ENCODE measurements at regions not wholly inside any gene's neighbourhood (a gene's known extent, or its start where the extent isn't known, plus 50 kb on each side); places are given as distances from the start of the nearest gene placed in this dataset.

DNA sequence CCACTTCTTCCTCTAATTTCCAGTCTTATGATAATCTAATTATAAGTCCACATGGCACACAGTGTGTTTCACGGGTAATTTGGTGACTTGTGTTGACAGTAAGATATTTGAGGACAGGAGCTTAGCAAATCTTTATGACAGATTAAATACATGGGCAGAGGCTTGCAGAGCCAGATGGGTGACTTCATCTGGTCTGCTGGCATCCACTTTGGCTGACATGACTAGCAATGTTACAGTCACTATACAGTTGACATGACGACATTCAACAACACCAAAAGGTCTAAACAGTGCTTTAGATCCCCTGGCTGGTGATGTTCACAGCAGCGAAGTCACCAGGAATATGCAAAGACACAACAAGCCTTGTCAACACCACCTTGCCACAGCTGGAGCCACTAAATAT is 147.2 kb downstream of the ETS2 start:
- DNase-seq: no peak

DNA sequence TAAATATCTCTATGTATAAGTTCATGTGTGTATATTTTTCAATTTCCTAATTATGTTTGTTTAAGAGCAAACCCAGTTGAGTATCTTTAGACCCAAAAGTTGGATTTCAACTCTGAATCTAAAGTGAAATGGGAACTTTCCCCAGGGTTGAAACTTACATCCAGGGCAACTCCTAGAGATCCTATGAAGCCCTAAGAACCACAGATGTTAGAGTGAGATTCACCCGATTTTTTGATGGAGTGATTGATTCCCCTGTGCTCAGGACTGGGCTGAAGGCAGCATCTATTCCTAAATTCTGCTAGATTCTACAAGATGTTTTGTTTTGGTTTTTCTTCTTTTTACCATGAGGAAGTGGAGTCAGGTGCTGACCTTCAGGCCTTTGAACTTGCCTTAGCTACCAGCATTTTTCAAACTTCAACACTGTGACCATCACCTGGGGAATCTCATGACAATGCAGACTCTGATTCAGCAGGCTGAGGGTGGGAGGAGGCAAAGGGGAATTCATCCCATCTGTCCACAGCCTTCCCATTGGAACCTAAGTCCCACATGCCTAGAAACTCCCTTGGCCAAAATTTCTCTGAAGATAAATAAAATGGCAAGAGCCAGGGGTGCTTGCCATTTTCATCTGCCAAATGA is 145.5 kb downstream of the ETS2 start:
- DNase-seq: no peak

DNA sequence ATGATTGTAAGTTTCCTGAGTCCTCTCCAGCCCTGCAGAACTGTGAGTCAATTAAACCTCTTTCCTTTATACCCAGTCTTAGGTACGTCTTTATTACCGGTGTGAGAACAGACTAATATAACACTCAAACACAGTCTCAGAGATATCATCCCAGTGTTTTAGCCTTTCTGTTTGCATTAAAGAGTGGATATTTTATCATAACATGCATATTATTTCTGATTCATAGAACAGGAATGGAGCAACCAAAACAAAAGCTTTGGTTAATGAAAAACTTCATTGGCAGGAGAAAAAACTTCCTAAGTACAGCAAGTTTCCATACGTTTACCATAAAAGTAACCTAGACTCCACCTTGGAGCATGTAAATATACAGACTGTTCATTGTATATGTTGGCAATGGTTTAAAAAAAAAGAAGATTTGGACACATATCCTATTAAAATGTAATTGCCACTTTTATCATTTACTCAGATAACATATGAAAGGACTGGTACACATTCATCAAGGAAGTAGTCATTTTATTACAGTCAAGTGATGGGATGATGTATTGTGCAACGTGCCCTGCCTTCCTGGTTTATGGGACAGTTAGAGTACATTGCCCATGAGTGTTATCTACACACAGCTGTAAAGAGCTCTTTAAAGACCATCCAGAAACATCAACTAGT is 144.8 kb downstream of the ETS2 start:
- peak; percentile 48 for DNase-seq

DNA sequence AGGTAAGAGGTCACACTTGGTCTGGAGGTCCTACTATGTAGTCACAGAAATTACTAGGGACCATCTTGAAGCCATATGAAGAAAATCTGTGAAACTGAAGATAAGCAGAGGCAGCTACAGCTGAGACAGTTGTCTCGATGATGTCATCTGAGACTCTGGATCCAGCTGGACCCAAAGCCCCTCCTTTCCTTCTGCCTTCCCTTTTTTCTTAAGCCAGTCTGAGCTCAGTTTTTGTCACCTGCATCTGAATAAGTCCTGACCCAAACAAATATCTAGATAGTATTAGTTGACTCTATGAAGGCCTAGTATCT is 143.3 kb downstream of the ETS2 start:
- DNase-seq: no peak

DNA sequence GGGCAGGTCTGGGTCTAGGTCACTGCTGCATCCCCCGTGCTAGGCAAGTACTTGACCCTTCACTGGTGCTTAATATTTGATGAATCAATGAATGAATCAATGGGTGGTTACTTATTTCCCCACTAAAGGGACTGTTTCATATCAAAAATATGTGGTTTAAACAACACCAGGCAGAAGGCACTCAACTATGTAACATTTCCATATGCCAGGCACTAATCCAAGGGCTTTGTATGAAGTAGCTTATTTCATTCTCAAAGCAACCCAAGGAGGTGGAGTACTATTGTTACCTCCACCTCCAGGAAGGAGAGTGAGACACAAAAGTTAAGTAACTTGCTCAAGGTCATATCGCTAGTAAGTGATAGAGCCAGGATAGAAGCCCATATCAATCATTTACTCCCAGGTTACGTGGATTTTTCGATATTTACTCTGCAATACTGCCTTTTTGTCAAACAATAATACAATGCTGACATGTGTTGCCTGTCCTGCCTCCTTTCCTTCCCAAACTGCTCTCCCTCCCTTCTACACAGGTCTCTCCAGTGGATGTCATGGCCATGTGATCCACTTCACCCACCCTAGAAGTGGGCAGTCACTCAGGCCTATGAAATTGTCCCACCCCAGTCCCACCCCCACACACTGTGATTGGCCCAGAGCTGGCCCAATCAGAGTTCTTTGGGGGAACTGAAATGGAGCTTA is 142.8 kb downstream of the ETS2 start:
- DNase-seq: peak; percentile 36

DNA sequence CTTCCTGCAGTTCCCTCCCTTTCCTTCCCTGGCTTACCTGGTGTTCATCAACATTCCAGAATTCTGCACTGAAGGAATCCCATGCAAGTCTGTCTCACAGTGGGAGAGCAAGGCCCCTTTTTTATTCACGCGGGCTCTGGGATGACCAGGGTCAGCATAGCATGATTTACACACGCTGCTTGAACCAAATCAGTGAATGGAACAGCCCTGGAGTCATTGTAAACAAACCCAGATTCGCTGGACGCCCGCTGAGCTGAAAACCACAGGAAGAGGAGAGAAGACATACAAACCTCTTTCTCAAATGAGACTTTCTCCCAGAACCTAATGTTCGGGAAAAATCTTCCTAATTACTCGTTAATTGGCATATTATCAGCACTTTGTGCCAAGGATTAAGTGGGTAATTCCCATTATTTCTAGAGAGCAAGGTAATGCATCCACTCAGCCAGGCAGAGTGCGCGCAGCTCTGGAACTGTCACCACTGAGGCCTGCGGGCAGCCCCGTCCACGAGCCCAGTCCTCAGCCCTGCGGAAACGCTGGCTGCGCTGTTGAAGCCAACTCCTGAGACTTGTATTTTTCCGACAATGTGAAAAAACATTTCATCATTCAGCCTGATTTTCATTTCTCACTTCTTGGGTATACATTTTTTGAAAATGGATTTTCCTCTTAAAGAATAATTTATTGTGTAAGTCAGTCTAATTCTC is 140.0 kb downstream of the ETS2 start:
- peak; percentile 63 for DNase-seq

DNA sequence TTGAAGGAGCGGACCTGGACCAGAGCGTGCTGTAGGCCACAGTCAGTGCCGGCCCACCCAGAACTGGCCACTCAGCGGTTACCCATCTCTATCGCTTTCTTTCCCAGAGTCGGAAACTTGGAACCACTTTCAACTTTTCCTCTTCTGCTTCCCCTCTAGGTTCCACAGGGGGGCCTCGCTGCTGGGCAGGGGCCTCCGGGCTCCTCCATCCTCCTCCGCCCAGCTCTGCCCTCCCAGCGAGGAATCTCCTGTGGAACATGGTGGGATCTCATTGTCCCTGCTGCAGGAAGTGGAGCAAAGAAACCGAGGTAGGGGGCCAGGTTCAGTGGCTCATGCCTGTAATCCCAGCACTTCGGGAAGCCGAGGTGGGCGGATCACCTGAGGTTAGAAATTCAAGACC is 139.2 kb downstream of the ETS2 start:
- no peak for DNase-seq

DNA sequence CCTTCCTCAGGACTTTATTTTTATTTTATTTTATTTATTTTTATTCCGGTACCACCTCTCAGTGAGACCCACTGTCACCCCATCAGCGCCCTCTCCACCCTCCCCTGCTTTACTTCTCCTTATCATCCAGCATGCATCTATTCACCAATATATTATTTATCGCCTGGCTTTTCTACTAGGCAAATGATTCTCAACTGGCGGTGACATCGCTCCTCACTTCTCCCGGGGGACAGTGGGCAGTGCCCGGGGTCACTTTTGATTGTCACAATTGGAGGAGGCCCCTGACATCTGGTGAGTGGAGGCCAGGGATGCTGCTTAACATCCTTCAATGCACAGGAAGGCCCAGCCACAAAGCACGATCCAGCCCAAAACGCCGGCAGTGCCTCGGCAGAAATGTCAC is 138.7 kb downstream of the ETS2 start:
- no peak for DNase-seq

DNA sequence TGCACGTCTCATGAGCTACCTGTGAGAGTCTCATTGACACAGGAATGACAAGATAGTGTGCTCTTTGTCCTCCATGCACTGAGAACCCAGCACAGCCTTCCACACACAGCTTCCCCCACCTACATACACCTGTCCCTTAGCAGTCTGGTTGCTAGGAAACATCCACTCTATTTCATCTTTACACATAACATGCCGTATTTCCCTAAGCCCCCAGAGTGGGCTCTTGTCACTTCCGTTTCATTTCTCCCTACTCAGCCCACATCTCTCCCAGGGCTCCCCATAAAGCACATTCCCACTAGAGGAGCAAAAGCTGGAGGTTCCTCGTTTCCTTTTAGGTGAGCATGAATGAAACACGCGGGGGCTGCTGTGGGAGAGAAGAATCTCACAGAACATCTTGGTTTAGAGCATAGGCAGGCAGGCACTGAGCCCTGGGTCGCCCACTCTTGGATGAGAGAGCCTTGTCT is 137.1 kb downstream of the ETS2 start:
- no peak for DNase-seq

DNA sequence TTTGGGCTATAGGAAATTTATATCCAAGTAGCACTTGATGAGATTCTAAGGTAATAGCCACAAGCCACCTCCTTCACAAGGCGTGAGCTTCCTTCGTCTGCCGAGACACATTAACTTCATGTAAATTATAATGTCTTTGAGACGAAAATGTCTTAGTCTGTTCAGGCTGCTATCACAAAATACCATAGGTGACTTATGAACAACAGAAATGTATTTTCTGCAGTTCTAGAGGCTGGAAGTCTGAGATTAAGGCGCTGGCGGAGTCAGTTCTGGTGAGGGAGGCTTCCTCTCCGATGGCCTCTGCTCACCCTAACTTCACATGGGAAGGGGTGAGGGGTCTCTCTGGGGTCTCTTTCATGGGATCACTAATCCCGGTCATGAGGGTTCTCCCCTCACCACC is 133.0 kb downstream of the ETS2 start:
- no peak for DNase-seq

DNA sequence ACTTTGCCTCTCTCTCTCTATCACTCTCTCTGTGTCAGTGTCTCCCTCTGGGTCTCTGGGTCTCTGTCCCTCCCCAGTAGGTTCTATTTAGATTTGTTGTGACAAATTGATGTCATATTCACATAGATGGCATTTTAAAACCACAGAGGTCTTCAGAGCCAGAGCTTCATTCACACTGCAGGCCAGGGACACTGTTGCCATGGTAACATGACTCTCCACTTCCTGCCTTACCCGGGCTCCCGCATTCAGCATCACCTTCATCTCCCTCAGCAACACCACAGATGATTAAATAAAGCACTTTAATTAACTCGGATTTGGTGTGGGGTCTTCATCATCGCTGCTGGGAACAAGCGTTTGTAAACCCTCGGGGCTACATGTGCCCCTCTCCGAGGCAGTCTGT is 132.6 kb downstream of the ETS2 start:
- no peak for DNase-seq

DNA sequence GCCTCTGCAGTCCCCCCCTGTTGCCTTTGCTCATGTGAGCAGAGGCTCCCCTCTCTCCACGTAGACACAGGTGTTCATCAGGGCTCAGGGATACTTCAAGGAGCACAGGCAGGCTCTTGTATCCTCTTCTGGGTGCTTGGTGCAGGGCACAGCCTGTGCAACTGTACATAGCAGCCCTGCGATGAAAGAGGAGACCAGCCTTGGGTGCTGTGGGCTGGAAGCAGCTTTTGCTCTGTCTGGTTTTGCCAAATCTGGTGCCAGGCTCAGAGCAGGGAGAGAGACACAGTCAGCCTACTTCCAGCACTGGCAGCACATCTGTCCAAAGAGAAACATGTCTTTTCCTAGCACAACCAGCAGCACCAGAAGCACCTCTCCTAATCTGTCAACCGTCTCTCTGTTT is 132.1 kb downstream of the ETS2 start:
- DNase-seq: no peak

DNA sequence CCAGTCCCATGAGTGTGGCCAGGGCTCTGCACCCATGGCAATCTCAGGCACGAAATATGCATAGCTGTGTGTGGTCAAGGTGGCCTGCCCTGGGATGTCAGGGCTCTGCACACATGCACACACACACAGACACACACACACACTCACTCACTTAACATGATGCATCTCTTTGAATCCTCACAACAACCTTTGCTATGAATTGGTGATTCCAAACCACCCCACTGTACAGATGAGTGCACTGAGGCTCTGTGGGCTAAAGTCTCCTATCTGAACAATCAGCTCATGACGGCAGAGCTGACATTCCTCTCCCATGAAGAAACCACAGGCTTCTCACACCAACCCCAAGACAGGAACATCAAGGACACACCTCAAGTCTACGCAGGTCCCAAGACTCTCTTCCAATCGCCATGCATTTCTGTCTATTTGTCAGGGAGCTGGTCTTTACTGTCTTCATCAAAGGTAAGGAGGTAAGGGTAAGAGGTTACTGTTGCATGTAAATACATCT is 131.6 kb downstream of the ETS2 start:
- DNase-seq: no peak

DNA sequence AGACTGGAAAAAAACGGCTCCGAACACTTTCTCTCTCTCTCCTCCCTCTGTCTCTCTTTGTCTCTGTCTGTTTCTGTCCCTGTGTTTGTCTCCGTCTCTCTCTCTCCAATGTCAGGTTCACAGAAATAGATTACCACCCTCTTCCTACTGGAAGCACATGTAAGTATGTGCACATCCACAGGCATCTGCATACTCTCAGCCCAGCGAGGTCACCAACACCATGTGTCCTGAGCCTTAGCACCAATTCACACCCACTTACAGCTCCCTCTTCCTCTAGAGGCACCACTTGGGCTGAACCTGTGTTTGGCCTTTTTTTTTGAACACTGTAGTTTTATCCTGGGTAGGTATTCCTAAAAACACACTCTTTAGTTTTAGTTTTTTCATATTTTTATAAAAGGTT is 130.5 kb downstream of the ETS2 start:
- DNase-seq: no peak

DNA sequence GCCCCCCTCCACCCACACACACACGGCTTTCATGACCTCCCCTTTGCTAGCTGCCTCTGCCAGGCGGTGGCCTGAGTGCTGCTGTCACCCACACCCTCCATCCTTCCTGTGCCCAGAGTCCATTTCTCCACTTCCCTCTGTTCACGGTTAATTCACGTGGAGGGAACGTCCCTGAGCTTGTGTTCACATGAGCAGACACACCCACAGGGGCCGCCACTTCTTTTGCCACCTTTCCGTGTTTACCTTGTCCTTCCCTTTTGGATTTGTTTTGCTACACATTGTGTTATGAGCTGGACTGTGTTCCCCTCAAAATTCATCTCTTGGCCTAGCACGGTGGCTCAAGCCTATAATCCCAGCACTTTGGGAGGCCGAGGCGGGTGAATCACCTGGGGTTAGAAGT is 128.0 kb downstream of the ETS2 start:
- DNase-seq: no peak

DNA sequence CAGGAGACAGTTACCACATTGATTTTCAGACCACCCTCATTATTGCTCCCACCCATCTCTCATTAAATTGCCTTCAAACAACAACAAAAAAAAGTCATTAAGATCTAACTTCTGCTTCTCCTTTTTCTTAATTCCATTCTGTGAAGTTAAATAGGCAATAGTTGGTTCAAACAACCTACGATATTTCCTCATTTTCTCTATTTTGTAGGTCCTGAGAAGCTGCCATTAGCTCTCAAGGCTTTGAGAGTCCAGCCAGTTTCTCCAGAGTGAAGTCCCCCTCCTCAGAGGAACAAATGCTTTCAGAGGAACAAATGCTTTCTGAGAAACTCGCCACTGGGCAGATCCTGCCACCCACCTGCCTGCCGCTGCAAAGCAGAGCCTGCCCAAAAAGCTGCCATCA is 125.6 kb downstream of the ETS2 start:
- no peak for DNase-seq

DNA sequence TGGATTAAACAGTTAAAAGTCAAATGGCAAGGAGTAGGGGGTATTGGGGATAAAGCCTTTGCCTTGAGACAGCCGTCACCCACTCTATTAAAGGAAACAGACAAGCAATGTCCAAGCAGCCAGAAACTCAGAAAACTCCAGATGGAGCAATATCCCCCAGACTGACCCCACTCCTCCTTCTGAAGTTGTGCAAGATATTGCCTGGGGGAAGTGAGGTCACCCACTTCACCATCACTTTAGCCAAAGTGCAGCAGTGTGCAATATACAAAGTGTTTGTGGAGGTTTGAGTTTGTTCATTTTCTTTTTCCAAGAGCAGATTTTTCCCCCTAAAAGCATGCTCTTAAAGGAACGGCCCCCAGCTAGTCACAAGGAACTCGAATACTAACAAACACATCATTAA is 125.1 kb downstream of the ETS2 start:
- no peak for DNase-seq

DNA sequence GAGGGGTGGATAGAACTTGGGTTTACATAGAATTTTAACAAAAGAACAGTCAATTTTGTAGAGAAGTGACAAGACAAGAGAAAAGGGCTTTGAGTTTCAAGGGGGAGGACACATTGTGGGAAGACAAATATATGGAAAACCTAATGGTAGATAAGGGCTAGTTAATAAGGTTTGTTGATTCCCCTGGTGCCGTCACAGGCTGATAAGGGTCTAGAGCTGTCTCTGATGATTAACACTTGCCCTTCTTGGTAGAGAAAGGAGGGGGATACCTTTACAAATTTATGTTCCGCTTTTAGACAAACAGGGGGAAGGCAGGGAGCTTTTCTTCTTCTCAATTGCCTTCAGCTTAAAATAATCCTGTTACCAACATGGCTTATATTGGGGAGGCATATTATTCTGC is 124.3 kb downstream of the ETS2 start:
- DNase-seq: no peak

DNA sequence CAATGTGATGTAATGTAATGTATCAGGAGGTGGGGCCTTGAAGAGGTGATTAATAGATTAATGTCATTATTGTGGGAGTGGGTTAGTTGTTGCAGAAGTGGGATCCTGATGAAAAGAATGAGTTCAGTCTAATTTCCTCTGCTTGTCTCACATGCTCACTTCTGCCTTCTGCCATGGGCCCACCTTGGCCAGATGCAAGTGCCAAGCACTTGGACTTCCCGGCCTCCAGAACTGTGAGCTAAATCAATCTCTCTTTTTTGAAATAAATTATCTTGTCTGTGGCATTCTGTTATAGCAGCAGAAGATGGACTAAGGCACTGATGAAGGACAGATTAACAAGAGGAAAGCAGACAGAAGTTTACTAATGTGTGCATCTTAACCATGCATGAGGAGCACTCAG is 123.9 kb downstream of the ETS2 start:
- no peak for DNase-seq

DNA sequence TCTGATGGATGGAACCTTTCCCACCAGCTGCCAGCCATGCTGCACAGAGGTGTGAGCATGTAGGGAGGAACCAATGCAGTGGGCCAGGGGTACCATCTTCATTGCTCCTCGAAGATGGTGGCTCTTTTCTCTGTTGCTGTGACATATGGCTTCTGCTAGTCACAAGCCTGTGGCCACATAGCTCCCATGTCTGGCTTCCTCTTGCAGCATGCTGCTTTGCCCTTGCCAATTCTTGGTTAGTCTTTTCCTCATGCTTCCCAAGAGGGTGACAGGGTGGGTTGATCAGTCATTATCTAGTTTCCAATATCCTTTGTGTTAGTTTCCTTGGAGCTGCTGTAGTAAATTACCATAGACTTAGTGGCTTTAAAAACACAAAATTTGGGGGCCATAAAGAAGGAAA is 123.4 kb downstream of the ETS2 start:
- DNase-seq: no peak

DNA sequence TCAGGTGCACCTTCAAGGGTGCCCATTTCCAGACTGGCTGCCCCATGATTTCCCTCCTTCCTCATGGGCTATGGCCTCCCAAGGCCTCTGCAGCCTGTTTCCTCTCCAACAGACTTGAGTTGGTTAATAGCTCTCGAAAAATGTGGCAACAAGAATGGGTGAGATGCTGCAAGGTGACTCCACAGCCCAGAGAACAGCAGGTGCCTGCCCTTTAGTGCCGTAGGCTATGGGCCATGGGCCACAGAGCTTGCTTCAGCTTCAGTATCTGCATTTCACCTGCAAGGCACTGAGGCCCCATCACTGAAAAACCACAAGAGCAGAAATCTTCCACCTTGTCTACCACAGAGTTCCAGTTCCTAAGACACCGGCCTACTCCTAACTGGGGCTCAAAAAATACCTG is 122.0 kb downstream of the ETS2 start:
- no peak for DNase-seq

DNA sequence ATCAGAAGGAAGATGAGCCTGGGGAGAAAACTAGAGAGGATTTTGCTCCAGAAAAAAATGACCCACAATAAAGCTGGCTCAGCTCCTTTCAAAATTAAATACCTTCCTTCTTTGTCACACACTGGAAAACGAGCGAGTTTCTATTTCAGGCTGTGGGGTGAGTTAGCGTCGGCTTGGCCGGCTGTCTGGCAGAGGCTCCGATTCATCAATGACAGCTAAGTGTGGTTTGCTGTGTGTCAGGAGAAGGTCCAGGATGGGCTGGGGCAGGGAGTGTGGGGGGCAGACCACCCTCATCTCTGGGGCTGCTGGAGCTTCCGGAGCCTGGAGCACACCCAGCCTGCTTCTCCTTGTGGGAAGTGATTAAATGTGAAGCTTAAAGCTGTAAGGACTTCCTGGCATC is 120.2 kb downstream of the ETS2 start:
- peak; percentile 81 for DNase-seq

DNA sequence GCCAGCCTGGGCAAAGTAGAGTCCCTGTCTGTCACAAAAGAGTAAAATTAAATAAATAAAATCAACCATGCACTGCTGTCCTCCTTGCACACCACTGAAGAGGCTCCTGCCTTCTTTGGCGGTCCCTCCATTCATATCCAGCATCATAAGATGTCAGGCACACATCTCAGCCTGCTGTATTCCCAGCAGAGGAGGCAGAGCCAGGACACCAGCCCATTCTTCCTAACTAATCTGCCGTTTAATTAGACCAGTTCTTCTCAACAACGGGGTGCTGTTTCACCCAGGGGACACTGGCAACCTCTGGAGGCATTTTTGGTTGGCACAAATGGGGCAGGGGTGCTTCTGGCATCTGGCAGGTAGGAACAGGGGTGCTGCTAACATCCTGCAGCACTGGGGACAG is 119.7 kb downstream of the ETS2 start:
- no peak for DNase-seq

DNA sequence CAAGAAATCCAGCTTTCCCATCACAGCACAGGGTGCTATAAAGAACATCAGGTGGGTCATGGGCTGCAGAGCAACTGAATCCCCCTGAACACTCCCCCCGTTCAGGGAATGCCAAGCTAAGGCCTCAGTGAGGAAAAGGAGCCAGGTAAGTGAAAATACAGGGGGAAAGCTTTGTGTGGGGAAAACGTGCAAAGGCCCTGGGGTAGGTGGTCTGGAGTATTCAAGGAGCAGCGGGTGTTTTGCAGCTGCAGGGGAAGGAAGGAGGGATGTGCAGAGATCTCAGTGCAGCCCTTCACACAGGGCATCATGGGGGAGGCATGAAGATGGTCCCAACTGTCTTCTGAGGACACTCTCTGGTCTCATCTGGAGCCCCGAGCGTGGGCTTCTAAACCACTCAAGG is 119.2 kb downstream of the ETS2 start:
- DNase-seq: no peak

All from kidney glomerular epithelial cell (primary cell).